ENCODE measurements at regions not wholly inside any gene's neighbourhood (a gene's known extent, or its start where the extent isn't known, plus 50 kb on each side); places are given as distances from the start of the nearest gene placed in this dataset.
"Not testable (repeated sequence)": the region's sequence is repeated elsewhere in the genome, so short reads cannot be mapped to it uniquely, and the experiment has no call there.

DNA sequence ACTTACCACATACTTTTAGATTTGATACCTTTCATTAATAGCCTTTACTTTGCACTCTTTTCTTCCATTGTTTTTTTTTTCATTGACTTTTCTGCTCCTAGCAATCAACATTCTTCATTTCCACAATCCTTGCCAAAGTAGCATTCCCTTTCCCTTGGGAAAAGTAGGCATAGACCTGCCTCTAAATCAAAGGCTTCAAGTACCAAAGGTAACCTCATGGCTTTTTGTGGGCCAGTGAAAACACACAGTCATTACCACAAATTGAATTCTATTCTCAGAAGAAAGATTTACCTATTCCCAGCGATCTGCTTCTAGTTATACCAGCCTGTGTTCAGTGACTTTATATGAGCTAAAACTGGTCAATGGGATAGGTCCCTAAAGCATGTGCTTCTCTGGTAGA is 109.2 kb downstream of the SOCS6 start:
- no peak for DNase-seq

DNA sequence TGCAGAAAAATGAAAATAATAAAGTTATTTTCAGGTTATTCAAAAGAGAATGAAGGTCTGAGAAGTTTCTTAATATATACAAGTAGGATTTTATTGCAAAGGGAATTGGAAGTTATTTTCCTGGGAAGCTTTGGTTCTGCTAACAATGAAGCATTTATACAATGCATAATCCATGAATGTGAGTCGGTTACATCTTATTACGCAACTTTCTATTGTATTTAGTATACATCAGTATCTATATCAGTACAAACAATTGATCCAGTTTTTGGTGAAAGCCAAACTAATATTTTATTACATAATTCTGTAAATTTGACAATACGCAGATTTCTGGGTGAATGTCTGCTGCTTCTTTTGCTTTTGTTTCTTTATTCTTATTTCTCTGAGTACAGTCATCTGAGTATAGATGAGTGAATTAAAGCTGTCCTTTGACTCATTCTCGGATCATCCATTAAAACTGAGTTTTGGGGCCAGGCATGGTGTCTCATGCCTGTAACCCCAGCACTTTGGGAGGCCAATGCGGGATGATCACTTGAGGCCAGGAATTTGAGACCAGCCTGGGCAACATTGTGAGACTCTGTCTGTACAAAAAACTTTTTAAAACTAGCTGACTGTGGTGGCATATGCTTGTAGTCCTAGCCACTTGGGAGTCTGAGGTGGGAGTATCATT is 108.5 kb downstream of the SOCS6 start:
- DNase-seq: no peak

DNA sequence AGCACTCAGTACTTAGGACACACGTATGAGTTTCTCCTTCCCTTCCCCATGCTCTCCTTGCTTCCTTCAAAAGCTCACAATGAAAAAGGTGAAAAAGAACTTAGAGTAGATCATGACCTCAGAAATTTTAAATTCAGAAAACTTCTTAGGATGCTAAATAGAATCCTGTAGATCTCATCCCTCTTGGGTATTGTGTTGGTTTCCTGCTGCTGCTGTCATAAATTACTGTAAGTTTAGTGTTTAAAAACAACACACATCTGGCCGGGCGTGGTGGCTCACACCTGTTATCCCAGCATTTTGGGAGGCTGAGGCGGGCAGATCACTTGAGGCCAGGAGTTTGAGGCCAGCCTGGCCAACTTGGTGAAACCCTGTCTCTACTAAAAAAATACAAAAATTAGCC is 106.9 kb downstream of the SOCS6 start:
- not testable (repeated sequence) for DNase-seq

DNA sequence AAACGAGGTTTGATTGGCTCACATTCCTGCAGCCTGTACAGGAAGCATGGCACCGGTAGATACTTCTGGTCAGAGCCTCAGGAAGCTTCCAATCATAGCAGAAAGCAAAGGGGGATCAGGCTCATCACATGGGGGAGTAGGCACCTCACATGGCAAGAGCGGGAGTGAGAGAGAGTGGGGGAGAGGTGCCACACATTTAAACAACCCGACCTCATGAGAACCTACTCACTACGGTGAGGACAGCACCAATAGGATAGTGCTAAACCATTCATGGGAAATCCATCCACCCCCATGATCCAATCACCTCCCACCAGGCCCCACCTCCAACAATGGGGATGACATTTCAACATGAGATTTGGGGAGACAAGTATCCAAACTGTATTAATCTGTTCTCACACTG is 105.8 kb downstream of the SOCS6 start:
- no peak for DNase-seq

DNA sequence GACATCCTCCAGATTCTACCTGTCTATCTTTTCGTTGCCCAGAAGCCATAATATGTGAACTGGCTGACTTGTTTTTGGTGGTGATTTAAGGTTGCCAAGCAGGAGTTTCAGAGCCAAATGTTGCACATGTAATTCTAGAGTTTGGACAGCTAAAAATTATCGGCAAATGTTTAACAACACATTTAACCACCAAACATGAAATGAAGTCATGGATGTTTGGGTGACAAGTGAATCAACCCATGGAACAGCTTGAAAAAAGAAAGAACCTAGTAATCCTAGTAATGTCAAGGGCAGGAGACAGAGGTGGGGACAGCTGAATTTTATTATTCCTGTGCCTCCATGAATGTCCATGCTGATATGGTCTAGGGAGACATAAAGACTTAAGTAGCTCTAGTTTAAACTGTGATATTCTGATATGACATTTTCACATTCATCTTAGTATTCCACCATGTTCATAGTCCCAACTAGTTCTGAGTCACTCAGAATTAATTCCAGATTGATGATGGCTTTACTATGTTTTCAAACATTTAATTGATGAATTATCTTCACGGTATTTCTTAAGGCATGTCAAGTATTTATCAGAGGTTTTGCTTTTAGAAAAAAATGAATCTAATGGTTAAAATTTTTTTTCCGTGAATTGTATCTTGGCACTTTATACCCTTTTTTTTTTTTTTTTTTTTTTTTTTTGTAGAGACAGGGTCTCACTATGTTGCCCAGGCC is 101.7 kb downstream of the SOCS6 start:
- DNase-seq: no peak

DNA sequence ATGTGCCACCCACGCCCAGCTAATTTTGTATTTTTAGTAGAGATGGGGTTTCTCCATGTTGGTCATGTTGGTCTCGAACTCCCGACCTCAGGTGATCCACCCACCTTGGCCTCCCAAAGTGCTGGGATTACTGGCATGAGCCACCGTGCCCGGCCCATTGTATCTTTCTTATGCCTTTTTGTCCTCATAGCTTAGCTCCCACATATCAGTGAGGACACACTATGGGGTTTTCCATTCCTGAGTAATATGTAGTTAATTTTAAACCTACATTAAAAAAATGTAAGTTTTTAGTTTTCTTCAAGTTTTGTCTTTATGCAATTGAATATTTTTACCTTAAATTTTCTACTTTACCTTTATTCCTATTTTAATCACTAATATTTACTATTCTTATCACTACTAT is 100.2 kb downstream of the SOCS6 start:
- not testable (repeated sequence) for DNase-seq

DNA sequence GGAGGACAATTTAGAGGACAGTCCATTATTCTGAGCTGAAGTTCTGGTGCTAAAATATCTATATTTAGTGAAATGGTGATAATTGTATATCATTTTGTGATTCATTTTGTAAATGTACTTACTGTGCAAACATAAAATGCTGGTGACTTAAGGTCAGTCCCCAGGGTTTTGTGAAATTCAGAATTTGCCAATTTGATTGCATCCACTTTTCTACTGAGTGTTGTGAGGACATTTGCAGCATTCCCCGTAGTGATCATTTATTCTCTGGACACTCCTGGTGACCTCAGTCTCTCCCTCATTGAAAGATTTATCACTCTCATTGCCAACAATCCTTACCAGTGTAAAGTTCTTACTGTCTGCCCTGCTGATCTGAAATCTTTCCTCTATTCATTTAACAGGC is 98.2 kb downstream of the SOCS6 start:
- no peak for DNase-seq

DNA sequence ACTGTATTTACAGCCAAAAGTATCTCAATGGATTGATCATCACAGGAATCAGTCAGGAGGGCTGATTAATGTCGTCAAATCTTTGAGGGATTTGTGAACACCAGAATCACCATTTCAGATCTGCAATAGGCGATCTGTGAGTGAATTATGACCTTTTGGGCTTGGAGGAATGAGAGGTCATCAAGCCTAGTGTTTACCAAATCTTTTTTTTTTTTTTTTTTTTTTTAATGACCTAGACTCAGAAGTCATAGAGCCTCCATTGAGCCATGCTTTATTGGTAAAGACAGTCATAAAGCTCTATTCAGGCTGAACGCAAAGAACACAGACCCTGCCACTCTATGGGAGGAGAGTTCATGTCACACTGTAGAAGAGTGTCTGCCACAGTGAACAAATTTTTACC is 97.7 kb downstream of the SOCS6 start:
- no peak for DNase-seq

DNA sequence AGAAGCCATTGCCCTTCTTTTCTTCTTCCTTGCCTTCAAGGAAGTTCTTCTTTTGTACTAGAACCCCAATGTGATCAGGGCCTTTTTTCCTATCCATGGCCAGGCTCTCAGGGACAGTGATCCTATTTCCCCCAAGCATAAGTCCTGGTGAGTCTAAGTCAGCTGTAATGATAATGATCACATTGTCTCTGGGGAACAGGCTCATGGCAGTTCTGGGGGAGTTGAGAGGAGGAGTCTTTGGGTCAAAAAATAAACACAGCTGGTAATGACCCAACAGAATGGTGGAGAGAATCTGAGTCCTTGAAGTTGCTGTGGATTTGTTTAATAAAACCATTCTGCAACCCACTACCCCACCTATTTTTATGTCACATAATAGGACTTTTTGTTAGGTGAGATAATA is 96.6 kb downstream of the SOCS6 start:
- DNase-seq: peak in 1 of 51 donors; percentile 14

DNA sequence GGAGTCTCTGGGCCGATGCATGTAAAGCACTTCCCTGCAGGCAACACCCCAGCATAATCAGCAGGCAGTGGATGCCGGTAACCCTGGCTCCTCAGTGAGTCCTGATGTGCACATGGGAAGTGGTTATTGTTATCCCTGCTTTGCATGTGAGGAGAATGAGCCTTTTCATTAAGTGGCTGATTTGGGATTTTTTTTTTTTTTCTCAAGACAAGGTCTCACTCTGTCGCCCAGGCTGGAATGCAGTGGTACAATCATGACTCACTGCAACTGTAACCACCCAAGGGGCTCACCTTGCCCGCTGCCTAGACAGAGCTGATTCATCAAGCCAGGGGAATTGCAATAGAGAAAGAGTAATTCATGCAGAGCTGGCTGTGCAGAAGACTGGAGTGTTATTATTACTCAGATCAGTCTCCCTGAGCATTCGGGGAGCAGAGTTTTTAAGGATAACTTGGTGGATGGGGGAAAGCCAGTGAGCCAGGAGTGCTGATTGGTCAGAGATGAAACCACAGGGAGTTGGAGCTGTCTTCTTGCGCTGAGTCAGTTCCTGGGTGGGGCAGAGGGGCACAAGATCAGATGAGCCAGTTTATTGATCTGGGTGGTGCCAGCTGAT is 95.4 kb downstream of the SOCS6 start:
- DNase-seq: peak in 2 of 51 donors; percentile 18 to 23

DNA sequence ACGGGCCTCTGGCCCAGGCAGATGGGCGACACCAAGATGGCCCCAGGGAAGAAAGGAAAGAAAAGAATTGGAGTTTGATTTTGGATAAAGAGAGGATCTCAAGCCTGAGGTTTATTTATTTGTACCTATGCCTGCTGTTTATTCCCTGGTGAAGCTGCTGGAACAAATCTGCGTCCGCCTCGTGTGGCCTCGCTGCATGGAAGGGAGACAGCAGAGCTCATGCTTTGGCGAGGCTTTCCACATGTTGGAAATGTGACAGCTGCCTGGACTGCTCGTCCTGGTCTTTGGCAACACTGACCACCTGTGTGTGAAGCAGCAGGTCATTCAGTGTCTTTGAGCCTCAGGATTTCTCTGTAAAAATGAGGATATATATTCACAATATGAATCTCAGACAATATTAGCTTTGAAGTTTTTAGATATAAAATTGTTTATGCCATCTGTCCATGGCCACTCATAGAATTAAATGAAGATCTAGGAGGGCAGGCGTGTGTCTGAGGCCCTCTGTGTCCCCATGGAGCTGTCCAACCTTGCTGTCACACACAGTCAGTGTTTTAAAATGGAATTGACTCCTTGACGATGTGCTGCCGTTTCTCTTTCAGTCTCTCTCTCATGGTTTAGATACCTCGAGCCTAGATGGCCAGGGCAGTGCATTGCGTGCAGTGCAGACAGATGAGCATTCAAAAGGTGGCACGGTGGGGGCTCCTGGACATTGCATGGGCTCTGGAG is 94.3 kb downstream of the SOCS6 start:
- no peak for DNase-seq

DNA sequence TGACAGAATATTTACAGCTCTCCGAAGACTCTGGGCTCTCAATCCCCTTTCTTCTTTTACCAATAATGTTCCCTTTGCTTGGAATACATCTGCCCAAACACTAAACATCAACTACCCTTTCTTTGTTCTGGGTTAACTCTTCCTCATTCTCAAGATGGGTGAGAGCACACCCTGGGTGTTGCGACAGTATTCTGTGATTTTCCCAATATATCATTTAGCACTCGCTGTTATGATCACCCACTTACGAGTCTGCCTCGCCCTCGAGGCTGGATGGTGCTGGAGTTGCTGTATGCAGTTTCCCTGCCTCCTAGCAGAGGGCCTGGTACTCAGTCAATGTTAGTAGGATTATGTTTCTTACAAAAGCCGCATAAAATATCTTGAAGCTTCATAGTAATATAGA is 93.2 kb downstream of the SOCS6 start:
- peak in 1 of 51 donors; percentile 22 for DNase-seq

DNA sequence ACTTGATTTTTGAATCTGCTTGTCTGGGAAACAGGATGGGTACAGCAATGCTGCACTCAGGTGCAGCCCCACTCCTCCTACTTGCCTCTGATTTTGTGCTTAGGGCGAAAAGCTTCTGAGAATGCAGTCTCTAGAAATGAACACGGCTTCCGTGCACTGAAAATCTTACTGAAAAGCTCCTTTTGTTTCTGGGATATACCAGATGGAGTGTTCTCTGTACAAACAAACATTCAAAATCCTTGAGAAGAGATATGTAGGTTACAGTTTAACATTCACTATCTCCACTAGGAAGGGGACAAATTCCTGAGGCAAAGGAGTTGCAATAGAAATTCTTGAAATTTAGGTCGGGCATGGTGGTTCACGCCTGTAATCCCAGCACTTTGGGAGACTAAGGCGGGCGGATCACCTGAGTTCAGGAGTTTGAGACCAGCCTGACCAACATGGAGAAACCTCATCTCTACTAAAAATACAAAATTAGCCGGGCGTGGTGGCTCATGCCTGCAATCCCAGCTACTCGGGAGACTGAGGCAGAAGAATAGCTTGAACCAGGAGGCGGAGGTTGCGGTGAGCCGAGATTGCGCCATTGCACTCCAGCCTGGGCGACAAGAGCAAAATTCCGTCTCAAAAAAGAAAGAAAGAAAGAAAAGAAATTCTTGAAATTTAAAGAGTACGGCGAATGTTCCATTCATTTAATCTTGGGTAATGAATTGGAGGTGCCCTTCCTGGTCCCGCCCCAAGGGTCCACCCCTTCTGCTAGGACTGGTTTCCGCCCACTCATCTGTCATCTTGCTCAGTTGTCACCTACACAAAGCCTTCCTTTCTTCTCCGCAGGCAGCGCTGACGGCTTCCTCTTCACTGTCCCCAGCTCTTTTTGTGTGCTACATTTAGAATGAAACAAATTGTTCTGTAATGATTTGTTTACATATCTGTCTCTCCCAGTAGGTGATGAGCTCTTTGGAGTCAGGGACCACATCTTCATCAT is 92.4 kb downstream of the SOCS6 start:
- DNase-seq: peak in 42 of 51 donors; percentile 5 to 91 (median 54)

Measured in hypothalamus (tissue), 51 donors.